Uterus (tissue), 3 donors: ENCODE measurements at regions not wholly inside any gene's neighbourhood (a gene's known extent, or its start where the extent isn't known, plus 50 kb on each side); places are given as distances from the start of the nearest gene placed in this dataset.

ENCODE experiments used
- DNase-seq, 2 donors: peaks; one replicate each; pipeline ENCODE4 v3.0.0-alpha.2; 2019 to 2020
- H3K27ac ChIP-seq, 2 donors: fragments of 200-600 bp; sonication (generic); 1 replicate in 1 of 2; 2 replicates in 1 of 2; pipeline ENCODE4 v1.5.1; 2016 to 2018
- H3K27me3 ChIP-seq, 2 donors: fragments of 200-600 bp; sonication (generic); one replicate each; pipeline ENCODE4 v1.5.1; 2018 to 2019; ENCODE audit warnings: control low read depth in 1 of 2
- H3K36me3 ChIP-seq, 2 donors: fragments of 200-600 bp; sonication (generic); one replicate each; pipeline ENCODE4 v1.5.1; 2019; ENCODE audit warnings: control low read depth in 1 of 2
- H3K4me1 ChIP-seq, 2 donors: fragments of 200-600 bp; sonication (generic); one replicate each; pipeline ENCODE4 v1.5.1; 2018 to 2019; ENCODE audit warnings: control low read depth in 1 of 2
- H3K4me3 ChIP-seq, 2 donors: fragments of 200-600 bp; sonication (generic); 1 replicate in 1 of 2; 2 replicates in 1 of 2; pipeline ENCODE4 v1.5.1; 2018 to 2019; ENCODE audit warnings: mild to moderate bottlenecking in 1 of 2
- H3K9me3 ChIP-seq, 2 donors: fragments of 200-600 bp; sonication (generic); one replicate each; pipeline ENCODE4 v1.5.1; 2019; ENCODE audit warnings: control low read depth in 1 of 2
- CTCF ChIP-seq, 4 experiments: fragments of 200-600 bp in 2 of 4; fragments of 450-650 bp in 2 of 4; sonication (generic) in 2 of 4; IDR thresholded peaks; one replicate each; pipeline ENCODE4 v1.5.1; 2016 to 2019; ENCODE audit warnings: antibody characterized with exemption in 4 of 4, mild to moderate bottlenecking in 2 of 4, moderate library complexity in 1 of 4
- POLR2A ChIP-seq, 2 donors: fragments of 450-650 bp; IDR thresholded peaks; one replicate each; pipeline ENCODE4 v1.6.1; 2016; ENCODE audit warnings: antibody characterized with exemption in 2 of 2, mild to moderate bottlenecking in 1 of 2, moderate library complexity in 1 of 2
- intact Hi-C: fragments of 100-400 bp; cut with DNase I; formaldehyde crosslinking; loops from one replicate; pipeline ENCODE4 v1.15.1; 2023; ENCODE audit warnings: low total_unique reads
- donor health status: DM: yes; HTN: yes; CAD: no.

- TF ChIP-seq CTCF (IDR thresholded peaks at IDR 0.05) = no peak
- TF ChIP-seq POLR2A (IDR thresholded peaks at IDR 0.05) = no peak
- no peak for DNase-seq
- H3K27me3 ChIP-seq = no peaks in the 10 kb centered on the region
- no peaks in the 10 kb centered on the region for H3K9me3 ChIP-seq
- H3K27ac ChIP-seq = no peak overlapping the region
- no peaks in the 10 kb centered on the region for H3K36me3 ChIP-seq
- intact Hi-C loops = no loop called here
- H3K4me3 ChIP-seq = no peak overlapping the region
- H3K4me1 ChIP-seq = no peaks in the 10 kb centered on the region
These were observed 158.1 kb downstream of the SLC25A46 start for GRCh38 chr5:110896901-110897300.

- intact Hi-C loops = no loop called here
- TF ChIP-seq CTCF (IDR thresholded peaks at IDR 0.05) = no peak
- no peak for TF ChIP-seq POLR2A (IDR thresholded peaks at IDR 0.05)
These were observed 161.0 kb downstream of the SLC25A46 start for GRCh38 chr5:110899566-110900412.

GRCh38 chr5:110900829-110901228 lies 162.0 kb downstream of the SLC25A46 start:
- TF ChIP-seq CTCF (IDR thresholded peaks at IDR 0.05) (no peak), POLR2A (IDR thresholded peaks at IDR 0.05) (no peak)
- Histone ChIP-seq H3K4me1 (no peaks in the 10 kb centered on the region), H3K27me3 (no peaks in the 10 kb centered on the region), H3K27ac (no peak overlapping the region), H3K9me3 (no peaks in the 10 kb centered on the region), H3K4me3 (no peak overlapping the region), H3K36me3 (no peaks in the 10 kb centered on the region)
- DNase-seq = no peak
- intact Hi-C loops = no loop called here

More at GRCh38 chr5:110899566-110900412, 161.0 kb downstream of the SLC25A46 start:
- H3K9me3 ChIP-seq = no peaks in the 10 kb centered on the region
- H3K4me3 ChIP-seq = no peak overlapping the region
- H3K27ac ChIP-seq = no peak overlapping the region
- H3K4me1 ChIP-seq = no peaks in the 10 kb centered on the region
- no peaks in the 10 kb centered on the region for H3K27me3 ChIP-seq
- DNase-seq = no peak
- no peaks in the 10 kb centered on the region for H3K36me3 ChIP-seq

GRCh38 chr5:110903966-110904365 lies 165.2 kb downstream of the SLC25A46 start:
- Histone ChIP-seq H3K4me1 (no peaks in the 10 kb centered on the region), H3K27ac (no peak overlapping the region), H3K27me3 (no peaks in the 10 kb centered on the region), H3K9me3 (no peaks in the 10 kb centered on the region), H3K4me3 (no peak overlapping the region), H3K36me3 (no peaks in the 10 kb centered on the region)
- intact Hi-C loops = no loop called here
- TF ChIP-seq CTCF (IDR thresholded peaks at IDR 0.05) = no peak
- no peak for TF ChIP-seq POLR2A (IDR thresholded peaks at IDR 0.05)
- DNase-seq = no peak

DNA sequence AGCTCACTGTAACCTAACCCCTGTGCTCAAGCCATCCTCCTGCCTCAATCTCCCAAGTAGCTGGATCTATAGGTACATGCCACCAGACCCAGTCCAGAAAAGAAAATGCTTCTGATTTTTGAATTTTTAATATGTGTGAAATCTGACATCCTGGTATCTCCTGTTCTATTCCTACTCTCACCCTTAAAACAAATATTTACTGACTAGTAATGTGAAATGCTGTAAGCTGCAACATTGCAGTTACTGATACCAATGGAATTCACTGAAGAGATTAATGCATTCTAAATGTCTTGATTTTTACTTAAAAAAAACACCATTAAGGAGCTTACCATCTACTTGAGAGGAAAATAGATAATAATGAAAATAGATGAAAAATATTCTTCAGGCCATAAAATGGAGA lies 162.7 kb upstream of the TSLP start:
- H3K4me1 ChIP-seq = no peaks in the 10 kb centered on the region
- H3K27ac ChIP-seq = no peak overlapping the region
- no peaks in the 10 kb centered on the region for H3K36me3 ChIP-seq
- no peak overlapping the region for H3K4me3 ChIP-seq
- no peak for TF ChIP-seq POLR2A (IDR thresholded peaks at IDR 0.05)
- TF ChIP-seq CTCF (IDR thresholded peaks at IDR 0.05) = no peak
- DNase-seq = no peak
- intact Hi-C loops = no loop called here
- no peaks in the 10 kb centered on the region for H3K9me3 ChIP-seq
- no peaks in the 10 kb centered on the region for H3K27me3 ChIP-seq
